GM10266 (cell line): ENCODE measurements at regions not wholly inside any gene's neighbourhood (a gene's known extent, or its start where the extent isn't known, plus 50 kb on each side); places are given as distances from the start of the nearest gene placed in this dataset.

Source experiments
- DNase-seq: peaks from one replicate; pipeline ENCODE4 v3.0.0; 2012; ENCODE audit errors: extremely low spot score
- TF ChIP-seq, protein P1 (sequence below): IDR thresholded peaks from 2 replicates; pipeline ENCODE4 v1.5.1; 2012; ENCODE audit warnings: mild to moderate bottlenecking, low read depth; ENCODE audit not compliant: control insufficient read depth, insufficient read depth; ENCODE audit errors: missing control alignments

GRCh38 chr2:14454202-14454601, 178.3 kb upstream of the LRATD1 start:
- TF ChIP-seq, protein P1, sequence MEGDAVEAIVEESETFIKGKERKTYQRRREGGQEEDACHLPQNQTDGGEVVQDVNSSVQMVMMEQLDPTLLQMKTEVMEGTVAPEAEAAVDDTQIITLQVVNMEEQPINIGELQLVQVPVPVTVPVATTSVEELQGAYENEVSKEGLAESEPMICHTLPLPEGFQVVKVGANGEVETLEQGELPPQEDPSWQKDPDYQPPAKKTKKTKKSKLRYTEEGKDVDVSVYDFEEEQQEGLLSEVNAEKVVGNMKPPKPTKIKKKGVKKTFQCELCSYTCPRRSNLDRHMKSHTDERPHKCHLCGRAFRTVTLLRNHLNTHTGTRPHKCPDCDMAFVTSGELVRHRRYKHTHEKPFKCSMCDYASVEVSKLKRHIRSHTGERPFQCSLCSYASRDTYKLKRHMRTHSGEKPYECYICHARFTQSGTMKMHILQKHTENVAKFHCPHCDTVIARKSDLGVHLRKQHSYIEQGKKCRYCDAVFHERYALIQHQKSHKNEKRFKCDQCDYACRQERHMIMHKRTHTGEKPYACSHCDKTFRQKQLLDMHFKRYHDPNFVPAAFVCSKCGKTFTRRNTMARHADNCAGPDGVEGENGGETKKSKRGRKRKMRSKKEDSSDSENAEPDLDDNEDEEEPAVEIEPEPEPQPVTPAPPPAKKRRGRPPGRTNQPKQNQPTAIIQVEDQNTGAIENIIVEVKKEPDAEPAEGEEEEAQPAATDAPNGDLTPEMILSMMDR, result no peak
- DNase-seq, result no peak

GRCh38 chr2:14459786-14460325, 172.7 kb upstream of the LRATD1 start:
- TF ChIP-seq, protein P1, result no peak

GRCh38 chr2:14475994-14476393, 156.5 kb upstream of the LRATD1 start:
- no peak for DNase-seq
- TF ChIP-seq, protein P1, result no peak

More at GRCh38 chr2:14459786-14460325, 172.7 kb upstream of the LRATD1 start:
- no peak for DNase-seq

DNA sequence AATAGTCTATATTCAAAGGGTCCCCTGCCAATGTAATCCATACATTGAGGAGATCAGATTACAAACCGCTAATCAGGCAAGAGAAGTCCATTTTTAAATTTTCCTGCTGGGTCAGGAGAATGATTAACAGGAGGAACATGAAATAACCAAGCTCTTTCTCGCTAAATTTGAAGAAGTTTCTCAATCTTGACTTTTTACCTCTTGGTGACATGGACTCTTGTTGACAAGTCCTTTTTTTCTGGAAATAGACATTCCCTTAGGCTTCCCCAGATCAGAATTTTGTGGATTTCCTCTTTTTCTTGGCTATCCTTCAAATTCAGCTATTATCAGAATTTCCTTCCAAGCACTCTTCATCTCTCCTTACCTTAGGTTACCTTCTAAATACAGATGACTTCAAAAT, 153.0 kb upstream of the LRATD1 start:
- no peak for DNase-seq
- TF ChIP-seq, protein P1, result no peak

GRCh38 chr2:14480120-14480519, 152.4 kb upstream of the LRATD1 start:
- TF ChIP-seq, protein P1, result no peak
- DNase-seq, result no peak

DNA sequence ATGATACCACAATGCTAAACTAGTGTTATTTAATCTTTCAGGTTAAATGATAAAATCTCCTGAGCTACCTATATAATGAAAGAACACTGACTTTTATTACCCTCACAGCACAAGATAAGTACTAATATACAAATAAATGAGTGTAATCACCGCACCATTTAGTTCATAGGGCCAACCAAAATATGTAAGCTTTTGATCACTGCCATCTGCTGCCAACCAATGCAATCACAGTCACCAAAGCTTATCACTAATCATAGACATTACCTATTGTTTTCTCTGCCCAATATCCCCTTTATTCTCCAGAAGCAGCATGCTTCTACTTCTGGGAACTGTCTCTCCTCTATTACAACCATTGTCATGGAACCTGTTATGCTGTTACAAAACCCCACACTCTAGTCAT, 151.6 kb upstream of the LRATD1 start:
- no peak for DNase-seq
- TF ChIP-seq, protein P1, result no peak

GRCh38 chr2:14492920-14493503, 139.5 kb upstream of the LRATD1 start:
- TF ChIP-seq, protein P1, result no peak

More at GRCh38 chr2:14492920-14493503, 139.5 kb upstream of the LRATD1 start:
- no peak for DNase-seq
